SK-N-SH treated with all-trans-retinoic acid at 6 μM for 48 hours (cell line): ENCODE measurements at regions not wholly inside any gene's neighbourhood (a gene's known extent, or its start where the extent isn't known, plus 50 kb on each side); places are given as distances from the start of the nearest gene placed in this dataset.

Source experiments
- BACH2 ChIP-seq: fragments of 250-450 bp; sonication (Bioruptor Pico); IDR thresholded peaks from 2 replicates; pipeline ENCODE4 v1.9.0; 2021; ENCODE audit warnings: mild to moderate bottlenecking, borderline replicate concordance
- PPARA ChIP-seq: fragments of 250-450 bp; sonication (Bioruptor Pico); IDR thresholded peaks from 2 replicates; pipeline ENCODE4 v1.5.0; 2020; ENCODE audit warnings: mild to moderate bottlenecking, borderline replicate concordance
- ZFP3 ChIP-seq: fragments of 250-450 bp; sonication (Bioruptor Pico); IDR thresholded peaks from 2 replicates; pipeline ENCODE4 v1.5.0; 2020; ENCODE audit warnings: mild to moderate bottlenecking, moderate library complexity
- ZNF70 ChIP-seq: fragments of 450-650 bp; formaldehyde crosslinking; IDR thresholded peaks from 2 replicates; pipeline ENCODE4 v1.5.0; 2020; ENCODE audit warnings: mild to moderate bottlenecking, moderate library complexity

- TF ChIP-seq PPARA: no peak
- TF ChIP-seq BACH2 (CRISPR knock-in tag): no peak
- TF ChIP-seq ZNF70 (CRISPR knock-in tag): no peak
- no peak for TF ChIP-seq ZFP3 (CRISPR knock-in tag)
These were observed 74.2 kb upstream of the ST6GAL2 start for GRCh38 chr2:106959975-106960682.
